ENCODE measurements at regions not wholly inside any gene's neighbourhood (a gene's known extent, or its start where the extent isn't known, plus 50 kb on each side); places are given as distances from the start of the nearest gene placed in this dataset.

DNA sequence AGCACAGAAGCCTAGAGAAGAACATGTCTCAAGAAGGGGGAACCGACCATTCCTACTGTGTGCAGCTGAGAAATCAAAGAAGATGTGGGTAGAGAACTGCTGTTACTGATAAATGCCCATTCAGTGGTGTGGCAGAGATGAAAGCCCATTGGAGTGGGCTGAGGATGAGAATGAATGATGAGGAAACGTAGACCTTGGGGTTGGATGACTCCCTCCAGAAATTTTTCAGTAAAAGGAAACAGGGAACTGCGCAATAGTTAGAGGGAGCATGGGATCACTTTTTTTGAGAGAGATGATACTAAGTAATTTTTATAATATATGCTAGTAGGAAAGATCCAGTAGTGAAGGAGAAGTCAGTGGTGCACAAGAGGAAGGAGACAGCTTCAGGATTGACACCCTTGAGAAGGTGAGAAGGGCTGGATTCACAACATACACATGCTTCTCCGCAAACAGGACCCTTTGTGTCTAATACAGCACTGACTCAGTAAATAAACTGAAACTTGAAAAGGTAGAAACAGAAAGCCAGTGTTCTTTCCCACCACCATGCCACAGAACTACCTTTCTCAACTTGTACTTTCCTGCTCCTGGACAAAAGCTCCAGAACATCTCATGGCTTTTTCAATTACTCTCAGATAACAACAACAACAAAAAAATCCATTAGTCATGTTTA, 104.7 kb upstream of the IL6 start:
- no peak for DNase-seq

DNA sequence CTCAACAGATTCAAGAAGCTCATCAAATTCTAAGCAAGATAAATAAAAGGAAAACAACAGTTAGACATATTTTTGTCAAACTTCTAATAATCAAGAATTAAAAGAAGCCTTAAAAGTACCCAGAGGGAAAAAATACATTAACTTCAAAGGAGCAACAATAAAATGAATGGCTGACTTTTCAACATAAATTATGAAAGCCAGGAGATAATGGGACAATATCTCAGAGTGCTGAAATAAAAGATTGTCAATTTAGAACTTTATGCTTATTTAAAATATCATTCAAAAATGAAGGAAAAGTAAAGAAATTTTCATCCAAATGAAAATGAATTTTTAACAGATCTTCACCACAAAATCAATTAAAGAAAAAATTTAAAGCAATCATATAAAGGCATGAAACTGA, 108.5 kb upstream of the IL6 start:
- DNase-seq, result no peak

DNA sequence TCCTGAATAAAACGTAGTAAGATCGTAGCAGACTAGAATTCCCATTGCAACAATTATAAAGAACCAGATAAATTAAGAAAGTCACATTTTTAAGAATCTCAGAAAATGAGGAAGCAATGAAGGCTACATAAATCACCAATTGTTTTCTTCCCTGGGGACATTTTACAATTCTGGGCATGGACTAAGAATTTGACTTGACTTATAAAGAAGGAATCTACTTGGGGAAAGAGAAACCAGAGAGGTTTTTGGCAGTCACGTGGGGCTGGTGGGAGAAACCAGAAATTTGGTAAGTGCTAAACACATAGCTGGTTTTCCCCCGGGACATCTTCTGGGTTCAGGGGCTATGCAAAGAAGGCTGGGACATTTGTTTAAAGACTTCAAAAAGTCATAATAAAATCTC, 109.8 kb upstream of the IL6 start:
- DNase-seq, result no peak

DNA sequence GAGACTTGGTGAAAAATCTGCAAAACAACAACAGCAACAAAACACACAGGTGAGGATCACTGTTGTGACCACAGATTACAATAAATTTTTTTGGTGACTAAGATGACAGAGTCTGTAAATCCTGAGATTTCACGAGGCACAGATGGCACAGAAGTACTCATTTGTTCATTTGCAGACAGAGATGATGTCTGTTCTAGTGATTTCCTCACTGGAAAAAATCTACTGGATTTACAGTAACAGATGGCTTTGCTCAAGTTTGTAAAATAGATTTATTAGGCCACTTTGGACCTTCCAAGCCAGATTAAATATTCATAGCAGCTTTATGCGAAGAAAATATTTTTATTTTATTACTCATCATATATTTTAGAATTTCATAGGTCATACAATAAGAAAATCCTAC, 113.5 kb upstream of the IL6 start:
- no peak for DNase-seq

DNA sequence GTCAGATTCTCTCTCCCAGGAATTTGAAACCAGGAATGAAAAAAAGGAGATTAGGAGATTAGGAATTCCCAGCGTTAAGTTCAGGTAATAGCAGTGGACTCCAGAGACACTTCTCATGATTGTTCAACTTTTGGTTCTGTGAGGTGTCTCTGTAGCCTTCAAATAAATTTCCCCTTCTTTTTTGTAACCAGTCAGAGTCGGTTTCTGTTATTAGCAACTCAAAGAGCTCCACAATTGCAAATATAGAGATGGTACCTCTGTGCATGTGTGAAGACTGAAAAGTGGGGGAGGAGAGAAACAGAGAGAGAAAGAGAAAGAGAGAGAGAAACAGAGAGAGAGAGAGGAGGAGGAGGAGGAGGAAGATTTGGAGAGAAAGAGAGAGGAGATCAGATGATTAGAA, 112.8 kb upstream of the STEAP1B start:
- DNase-seq, result no peak

DNA sequence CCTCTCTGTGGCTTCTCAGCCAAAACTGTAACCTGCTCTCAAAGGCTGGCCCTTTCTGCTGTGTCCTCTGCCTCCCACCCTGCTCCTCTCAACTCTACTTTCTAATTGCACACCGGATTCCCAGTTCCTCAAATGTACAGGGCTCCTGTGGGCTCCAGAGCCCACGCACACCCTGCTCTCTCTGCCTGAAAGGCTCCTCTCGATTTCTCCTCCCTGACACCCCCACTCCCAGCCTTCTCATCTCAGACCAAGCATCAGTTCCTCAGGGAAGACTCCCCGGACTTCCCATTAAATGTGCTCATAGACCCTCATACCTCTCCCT, 111.7 kb upstream of the STEAP1B start:
- no peak for DNase-seq

DNA sequence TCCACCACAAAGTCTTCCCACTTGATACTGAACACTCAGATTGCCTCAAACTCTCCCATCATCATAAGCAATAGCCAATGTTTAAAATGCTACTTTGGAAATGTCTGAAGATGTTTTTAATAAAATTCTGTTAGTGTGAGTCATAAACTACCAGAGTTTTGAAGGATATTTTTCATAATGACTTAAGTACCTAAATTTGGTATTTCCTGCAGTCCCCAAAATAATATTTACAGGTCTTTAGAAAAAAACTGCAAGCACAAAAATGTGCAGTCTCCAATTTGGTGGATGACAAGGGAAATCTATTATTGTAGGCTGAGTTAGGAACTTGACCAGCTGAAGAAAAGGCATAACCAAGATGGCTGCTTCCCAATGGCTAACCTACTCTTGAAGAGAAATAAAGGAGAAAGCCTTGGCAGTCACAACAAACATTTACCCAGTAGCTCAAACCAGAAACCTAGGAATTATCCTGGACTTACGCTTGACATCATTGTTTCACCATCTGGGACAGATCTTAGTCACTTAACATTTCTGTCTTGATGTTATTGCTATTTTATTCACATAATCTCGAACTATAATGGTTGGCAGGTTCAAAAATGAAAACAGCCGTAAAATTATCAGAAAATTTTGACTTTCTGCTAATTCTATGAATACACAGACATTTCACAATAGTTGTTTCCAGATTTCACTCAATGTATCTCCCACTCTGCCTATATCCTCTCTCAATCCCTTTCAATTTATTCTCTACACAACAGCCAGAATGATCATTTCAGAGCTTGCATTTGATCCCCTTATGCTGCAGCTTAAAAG, 111.2 kb upstream of the STEAP1B start:
- DNase-seq, result no peak

DNA sequence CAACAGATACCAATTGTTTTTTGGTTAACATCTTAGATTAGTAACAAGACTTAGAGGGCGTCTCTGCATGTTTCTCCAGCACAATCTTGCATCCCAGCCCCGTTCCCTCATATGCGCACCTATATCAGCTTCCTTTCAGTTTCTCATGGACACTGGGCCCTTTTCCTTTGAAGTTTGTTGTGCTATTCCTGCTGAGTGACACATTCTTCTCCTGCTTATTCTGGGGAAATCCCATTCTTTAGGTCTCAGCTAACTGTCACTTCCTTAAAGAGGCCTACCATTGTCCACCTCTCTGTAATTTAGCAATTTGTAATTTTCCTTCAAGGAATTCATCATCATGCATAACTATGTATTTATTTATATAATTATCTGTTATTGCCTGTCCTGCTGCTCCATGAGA, 110.3 kb upstream of the STEAP1B start:
- no peak for DNase-seq

DNA sequence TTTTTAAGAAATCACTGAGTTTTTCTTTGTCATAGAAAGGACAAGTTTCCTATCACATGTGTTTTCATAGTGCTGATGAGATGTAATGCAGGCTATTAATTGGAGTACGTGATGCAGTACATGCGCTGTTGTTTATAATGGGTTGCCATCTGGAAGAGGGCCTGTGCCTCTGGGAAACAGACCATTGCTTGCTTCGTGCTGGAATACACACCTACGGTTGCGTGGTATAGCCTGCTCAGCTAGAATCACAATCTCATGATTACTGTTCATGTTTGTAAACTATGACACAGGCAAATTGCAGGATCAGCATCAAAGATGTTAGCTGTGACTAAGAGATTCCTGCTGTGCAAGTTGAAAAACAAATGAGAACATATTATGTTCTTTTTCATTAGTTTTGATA, 107.2 kb upstream of the STEAP1B start:
- DNase-seq, result no peak

DNA sequence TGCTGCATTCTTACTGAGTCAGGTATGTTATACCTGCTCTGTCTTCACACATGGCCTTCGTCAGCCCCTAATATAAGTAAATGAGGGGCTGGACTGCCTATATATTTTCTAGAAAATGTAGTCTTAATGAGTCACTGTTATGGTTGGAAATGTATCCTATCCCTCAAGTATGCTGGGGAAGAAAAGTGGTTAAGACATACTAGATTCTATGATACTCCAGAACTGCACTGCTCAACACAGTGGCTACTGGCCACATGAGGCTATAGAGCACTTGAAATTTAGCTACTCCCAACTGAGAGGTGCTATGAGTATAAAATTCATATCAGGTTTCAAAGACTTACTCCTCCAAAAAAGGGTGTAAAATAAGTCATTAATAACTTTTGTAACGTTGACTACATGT, 104.3 kb upstream of the STEAP1B start:
- DNase-seq, result no peak

DNA sequence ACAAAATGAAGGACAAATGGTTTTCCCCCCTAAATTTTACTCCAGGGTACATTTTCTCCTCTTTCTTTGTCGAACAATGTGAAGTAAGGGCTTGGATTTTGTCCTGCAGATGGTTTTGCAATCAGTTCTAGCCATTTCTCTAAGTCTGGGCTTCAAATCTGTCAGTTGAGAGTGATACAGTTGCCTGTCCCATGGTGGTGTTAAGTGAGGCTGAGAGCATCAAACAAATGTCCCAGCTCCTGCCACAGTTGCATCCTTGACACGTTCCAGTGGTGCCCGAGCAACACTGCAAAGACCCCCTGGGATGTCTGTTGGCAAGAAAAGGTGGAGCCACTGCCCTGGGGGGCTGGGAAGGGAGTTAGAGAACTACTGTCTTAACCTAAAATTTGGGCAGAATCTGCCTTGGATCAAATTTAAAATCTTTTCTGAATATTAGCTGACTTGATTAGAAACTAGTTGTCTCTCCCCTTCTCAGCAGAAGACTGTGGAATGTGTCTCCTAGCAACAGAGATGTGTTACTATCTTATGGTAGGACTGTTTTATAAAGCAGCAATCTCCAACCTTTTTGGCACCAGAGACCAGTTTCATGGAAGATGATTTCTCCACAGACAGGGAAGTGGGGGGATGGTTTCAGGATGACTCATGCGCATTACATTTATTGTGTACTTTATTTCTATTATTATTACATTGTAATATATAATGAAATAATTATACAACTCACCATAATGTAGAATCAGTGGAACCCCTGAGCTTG, 102.0 kb upstream of the STEAP1B start:
- no peak for DNase-seq

DNA sequence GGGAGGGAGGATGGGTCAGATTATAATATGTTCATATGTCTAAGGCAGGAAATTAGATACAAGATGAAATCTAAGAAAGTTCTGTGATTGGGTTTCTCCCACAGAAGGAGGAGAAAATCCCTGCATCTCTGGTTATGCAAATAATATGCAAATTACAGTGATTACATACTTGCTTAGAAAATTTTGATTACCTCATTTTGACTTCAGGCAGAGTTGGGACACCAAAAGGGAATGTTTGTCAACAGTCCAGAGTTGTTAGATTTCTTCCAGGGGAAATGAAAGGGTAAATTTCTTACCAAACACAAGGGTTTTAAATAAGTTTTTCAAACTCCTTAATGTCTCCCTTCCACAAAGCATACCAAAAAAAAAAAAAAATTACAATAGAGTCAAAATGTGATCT, 101.4 kb upstream of the STEAP1B start:
- DNase-seq, result no peak

DNA sequence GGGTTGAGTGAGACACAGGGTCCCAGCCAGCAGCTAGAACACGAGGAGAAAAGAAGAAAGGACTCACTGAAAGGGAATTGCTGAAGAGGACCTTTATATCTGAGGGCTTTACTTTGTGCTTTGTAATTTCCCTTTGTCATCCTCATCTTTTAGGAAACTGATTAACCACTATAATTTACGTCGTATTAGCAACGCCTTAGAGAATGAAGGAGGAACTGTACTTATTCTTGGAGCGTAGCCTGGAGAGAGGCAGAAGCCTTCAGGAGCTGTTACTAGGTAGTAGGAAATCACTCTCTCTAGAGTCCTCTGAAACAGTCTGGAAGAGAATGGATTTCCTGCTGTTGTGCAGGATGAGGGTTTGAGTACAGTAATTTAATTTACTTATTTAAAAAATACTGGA, 101.0 kb upstream of the STEAP1B start:
- DNase-seq, result no peak

DNA sequence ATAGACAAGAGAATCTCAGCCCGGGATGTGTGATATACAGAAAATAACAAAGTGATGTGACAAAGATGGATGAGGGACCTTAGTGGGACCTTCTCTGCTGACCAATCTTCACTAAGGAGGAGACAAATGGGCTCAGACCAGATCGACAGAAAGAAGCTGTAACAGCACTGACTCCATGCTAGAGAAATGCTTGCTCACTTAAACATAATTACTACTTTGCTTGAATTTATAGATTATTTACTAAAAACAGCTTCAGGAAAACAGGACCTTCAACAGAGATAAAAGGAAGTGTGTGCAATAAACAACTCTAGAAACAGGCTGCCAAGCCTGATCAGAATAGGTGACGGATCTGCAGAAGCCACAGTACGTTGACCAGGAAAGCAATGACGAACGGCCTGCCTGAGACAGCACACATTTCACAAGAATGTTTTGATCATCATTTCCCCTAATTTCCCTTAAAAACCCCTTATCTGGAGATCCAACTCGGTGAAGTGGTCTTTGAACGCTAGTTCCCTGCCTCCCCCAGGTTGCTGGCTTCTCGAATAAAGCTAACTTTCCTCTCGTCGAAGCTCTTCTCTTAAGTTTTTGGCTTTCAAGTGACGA, 98.4 kb upstream of the STEAP1B start:
- DNase-seq, result no peak

DNA sequence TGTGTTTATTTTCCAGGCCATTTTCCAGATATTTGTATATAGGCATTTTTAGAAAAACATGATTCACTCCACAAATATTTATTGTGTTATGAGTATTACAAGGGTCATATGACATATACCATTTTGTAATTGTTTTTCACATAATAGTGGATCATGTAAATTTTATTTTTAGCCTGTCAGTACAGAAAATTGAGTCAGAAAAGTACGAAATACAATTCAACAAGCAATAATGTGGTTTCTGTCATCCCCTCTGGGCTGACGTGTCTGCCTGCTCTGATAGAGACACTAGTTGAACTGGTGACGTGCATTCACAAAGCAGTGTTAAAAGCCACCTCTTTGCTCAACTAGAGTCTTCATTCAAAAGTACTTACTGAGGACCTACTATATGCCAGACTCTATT, 97.9 kb upstream of the STEAP1B start:
- no peak for DNase-seq

DNA sequence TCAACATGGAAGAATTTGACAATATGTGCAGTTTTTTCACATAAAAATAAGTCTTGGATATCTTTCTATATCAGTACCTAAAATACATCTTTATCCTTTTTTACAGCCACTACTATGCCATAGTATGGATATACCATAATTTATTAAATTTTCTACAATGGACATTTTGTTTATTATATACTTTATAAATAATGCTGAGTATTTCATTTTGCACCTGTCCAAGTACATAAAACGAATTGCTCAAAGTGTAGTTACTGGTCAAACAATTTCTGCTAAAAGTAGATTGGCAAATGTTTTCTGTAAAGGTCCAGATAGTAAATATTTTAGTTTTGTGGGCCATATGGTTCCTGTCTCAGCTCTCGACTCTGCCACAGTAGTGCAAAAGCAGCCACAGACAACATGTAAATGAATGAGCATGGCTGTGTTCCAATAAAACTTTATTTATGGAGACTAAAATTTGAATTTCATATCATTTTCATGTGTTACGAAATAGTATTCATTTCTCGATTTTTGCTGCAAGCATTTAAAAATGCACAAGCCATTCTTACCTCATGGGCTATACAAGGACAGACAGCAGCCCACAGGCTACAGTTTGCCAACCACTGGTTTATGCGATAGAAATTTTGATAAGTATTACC, 96.9 kb upstream of the STEAP1B start:
- no peak for DNase-seq

DNA sequence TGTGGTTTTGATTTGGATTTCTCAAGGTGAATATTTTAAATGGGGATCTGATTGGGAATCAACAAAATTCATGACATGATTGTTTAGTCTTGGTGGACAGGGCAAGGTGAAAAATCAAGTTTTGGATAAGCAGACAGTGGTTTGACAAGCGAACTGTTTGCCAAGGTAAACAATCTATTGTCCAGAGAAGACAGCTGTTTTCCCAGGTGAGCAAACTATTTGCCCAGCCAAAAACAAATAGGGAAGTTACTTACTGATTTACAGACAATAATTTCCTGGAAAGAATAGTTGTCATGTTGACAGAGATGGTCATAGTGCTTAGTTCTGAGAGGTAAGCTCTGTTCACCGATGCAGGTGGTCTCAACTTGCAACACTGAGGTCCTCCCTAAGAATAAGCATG, 94.0 kb upstream of the STEAP1B start:
- DNase-seq, result no peak

DNA sequence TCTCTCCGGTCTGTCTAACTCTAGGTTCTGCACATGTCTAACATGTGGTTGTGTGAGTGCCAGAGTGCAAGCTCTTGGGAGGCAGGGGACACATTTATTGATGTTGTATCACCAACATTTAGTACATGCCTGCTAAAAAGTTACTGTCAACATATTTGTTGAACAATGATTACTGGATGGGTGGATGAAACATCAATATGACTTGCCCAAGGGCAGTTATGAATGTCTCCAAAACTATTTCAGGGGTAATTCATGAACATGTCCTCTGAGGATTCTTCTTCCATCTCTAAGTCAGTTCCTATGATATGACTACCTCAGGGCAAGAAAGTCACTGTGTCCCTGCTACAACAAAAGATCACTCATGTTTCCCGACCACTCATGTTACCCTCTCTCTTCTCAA, 91.3 kb upstream of the STEAP1B start:
- no peak for DNase-seq

DNA sequence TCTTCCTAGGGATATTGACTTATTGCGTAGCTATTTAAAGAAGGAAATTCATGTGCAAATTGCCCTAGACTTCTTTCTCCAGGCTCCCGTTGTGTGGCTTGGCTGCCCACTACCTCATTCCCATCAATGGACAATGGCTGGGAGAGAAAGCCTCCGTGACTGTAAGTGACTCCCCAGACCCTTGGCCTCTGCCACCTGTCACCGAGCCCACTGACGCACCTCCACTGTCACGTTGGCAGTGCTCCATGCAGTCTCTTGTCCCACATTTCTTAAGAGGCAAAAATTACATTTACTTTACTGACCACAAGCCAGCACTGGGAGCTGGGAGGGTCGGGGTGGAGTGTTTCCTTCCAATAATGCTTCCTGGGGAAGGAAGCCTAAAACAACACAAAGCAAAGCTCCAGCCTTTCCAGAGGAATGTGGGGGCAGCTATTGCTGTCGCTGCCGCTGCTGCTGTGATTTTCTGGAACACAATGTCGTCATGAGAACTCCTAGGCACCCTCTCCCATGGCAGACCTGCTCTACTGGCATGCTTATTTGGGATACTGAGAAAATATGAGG, 89.7 kb upstream of the STEAP1B start:
- no peak for DNase-seq

DNA sequence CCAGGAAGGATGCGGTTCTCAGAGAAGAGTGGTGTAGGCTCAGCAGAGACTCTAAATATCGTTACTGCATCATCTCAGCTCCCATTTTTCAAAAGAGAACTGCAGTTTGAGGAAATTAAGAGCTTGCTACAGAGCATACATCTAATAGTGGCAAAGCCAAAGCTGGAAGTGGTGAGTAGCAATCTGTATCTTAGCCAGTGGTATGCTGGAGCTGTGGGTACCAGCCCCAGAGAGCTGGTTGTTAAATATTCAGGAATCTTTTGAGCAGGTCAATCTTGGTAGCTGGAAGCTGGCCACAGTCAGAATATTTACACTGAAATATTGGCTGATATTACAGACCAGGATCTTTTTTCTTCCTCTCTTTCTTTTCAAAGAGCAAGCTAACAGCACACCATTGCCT, 88.4 kb upstream of the STEAP1B start:
- no peak for DNase-seq

DNA sequence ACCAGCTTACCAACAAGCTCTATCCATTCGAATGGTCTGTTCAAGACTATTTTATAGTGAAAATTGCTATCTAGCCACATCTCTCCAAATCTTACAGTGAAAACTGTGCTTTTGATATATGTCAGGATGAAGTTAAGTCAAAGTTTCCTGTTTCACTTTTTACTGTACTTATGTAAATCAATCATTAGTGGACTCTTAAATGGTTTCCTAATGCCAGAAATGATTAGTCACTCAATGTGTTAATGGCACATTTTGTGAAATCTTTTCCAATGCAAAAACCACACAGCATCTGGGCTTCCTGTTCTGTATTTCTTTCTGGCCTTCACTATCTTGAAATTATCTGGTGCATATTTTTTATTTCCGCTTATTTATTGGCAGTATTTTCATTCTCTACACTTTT, 87.3 kb upstream of the STEAP1B start:
- DNase-seq, result no peak

DNA sequence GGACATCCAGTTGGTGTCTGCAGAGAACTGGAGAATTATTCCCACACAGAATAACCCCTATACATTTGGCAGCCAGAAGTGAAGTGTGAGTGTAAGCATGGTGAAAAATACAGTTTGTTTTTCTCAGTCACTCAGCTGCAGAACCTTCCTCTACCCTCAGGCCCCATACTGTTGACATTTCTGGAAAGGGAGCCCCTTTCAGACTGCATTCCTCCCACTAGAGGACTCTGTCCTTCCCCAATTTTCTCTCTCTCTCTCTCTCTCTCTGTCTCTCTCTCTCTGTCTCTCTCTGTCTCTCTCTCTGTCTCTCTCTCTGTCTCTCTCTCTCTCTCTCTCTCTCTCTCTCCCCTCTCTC, 86.8 kb upstream of the STEAP1B start:
- DNase-seq, result no peak

DNA sequence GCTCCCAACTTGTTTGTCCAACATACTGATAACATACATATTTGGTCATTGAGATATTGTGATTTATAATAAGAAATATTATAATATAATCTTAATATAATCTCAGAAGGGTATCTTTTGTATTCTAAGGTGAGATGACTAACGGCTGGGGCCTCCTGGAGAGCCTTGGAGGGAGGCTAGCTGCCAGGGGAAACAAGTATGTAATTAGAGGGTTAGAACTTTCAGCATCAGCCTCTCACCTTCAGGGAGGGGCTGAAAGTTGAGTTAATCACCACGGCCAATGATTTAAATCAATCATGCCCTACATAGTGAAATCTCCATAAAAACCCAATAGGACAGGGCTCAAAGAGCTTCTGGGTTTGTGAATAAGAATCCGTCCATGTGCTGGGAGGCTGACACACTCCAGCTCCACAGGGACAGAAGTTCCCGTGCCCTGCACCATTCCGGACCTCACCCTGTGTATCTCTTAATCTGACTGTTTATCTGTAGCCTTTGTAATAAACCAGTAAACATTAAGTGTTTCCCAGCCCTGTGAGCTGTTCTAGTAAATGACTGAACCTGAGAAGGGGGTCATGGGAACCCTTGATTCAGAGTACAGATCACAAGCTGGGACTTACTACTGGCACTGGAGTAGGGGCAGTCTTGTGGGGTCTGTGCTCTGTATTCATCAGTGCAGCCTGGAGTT, 86.3 kb upstream of the STEAP1B start:
- DNase-seq, result no peak
